ENCODE measurements at regions not wholly inside any gene's neighbourhood (a gene's known extent, or its start where the extent isn't known, plus 50 kb on each side); places are given as distances from the start of the nearest gene placed in this dataset.
"Not testable (repeated sequence)": the region's sequence is repeated elsewhere in the genome, so short reads cannot be mapped to it uniquely, and the experiment has no call there.

DNA sequence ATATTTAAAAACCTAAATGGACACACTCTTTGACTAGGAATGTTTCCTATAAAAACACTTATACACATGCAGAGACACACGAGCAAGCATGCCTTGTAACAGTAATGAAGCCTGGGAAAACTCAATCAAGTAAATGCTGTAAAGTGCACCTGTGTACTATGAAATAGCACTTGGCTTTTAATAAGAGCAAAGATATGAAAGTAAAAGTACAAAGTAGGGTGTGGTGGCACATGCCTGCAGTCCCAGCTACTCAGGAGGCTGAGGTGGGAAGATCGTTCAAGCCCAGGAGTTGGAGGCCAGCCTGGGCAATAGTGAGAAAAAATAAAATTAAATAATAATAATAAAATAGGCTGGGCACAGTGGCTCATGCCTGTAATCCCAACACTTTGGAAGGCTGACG is 166.9 kb upstream of the GRK3 start:
- no peaks in the 10 kb centered on the region for H3K9me3 ChIP-seq
- ATAC-seq, result no peak
- WGBS (ENCODE audit: insufficient coverage, low coverage, low lambda C conversion rate, missing lambda C conversion rate), result 19% methylated on average over 2 of the region's 3 CpGs

GRCh38 chr22:25398591-25399062 is 165.8 kb upstream of the GRK3 start:
- H3K9me3 ChIP-seq; H3K4me3 ChIP-seq; H3K27me3 ChIP-seq; H3K36me3 ChIP-seq; intact Hi-C loops (cut with DNase I); ATAC-seq; DNase-seq: not testable (repeated sequence)
- Histone ChIP-seq H3K4me1 (peaks cover 0 to 73% (median 34%) of the 10 kb centered on the region in 4 donors), H3K27ac (peak overlapping the region in 2 of 3 donors; percentile 20 to 47)
- 69% methylated on average over 6 of the region's 6 CpGs for WGBS (ENCODE audit: insufficient coverage, low coverage, low lambda C conversion rate, missing lambda C conversion rate)

More for the DNA sequence above, 166.9 kb upstream of the GRK3 start:
- DNase-seq, result no peak
- no peaks in the 10 kb centered on the region for H3K27me3 ChIP-seq
- intact Hi-C loops (cut with DNase I), result no loop called here
- peaks cover 0 to 72% (median 33%) of the 10 kb centered on the region in 4 donors for H3K4me1 ChIP-seq
- peak overlapping the region in 1 of 3 donors; percentile 47 for H3K27ac ChIP-seq
- H3K4me3 ChIP-seq, result no peak overlapping the region
- H3K36me3 ChIP-seq, result no peaks in the 10 kb centered on the region
- no peak for TF ChIP-seq POLR2A (IDR thresholded peaks at IDR 0.05)
- TF ChIP-seq, protein P1, sequence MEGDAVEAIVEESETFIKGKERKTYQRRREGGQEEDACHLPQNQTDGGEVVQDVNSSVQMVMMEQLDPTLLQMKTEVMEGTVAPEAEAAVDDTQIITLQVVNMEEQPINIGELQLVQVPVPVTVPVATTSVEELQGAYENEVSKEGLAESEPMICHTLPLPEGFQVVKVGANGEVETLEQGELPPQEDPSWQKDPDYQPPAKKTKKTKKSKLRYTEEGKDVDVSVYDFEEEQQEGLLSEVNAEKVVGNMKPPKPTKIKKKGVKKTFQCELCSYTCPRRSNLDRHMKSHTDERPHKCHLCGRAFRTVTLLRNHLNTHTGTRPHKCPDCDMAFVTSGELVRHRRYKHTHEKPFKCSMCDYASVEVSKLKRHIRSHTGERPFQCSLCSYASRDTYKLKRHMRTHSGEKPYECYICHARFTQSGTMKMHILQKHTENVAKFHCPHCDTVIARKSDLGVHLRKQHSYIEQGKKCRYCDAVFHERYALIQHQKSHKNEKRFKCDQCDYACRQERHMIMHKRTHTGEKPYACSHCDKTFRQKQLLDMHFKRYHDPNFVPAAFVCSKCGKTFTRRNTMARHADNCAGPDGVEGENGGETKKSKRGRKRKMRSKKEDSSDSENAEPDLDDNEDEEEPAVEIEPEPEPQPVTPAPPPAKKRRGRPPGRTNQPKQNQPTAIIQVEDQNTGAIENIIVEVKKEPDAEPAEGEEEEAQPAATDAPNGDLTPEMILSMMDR (IDR thresholded peaks at IDR 0.05), result no peak

GRCh38 chr22:25399649-25400151 is 164.8 kb upstream of the GRK3 start:
- TF ChIP-seq, protein P1 (IDR thresholded peaks at IDR 0.05), result no peak
- no peak for TF ChIP-seq POLR2A (IDR thresholded peaks at IDR 0.05)
- Histone ChIP-seq H3K27ac (peak overlapping the region in 2 of 3 donors; percentile 53 to 90), H3K4me3 (no peak overlapping the region), H3K9me3 (no peaks in the 10 kb centered on the region), H3K27me3 (no peaks in the 10 kb centered on the region), H3K36me3 (no peaks in the 10 kb centered on the region), H3K4me1 (peaks cover 0 to 65% (median 32%) of the 10 kb centered on the region in 4 donors)
- WGBS (ENCODE audit: insufficient coverage, low coverage, low lambda C conversion rate, missing lambda C conversion rate), result 88% methylated on average over 4 of the region's 12 CpGs
- no peak for ATAC-seq
- intact Hi-C loops (cut with DNase I), result no loop called here
- DNase-seq, result peak in 1 of 3 donors; percentile 45

DNA sequence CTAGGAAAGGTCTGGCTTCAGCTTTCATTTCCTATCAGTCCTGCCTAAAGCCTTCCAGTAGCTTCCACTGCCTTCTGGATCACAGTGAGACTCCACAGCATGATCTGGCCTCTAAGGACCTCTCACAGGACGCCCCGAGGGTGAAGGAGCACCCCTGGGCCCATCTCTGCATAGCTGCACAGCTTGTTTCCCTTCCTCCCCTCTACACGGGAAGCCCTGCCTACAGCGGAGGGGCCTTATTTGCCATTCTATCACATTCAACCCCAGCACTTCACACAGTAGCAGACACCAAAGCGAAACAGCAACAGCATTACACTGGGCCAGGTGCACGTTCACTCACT is 162.3 kb upstream of the GRK3 start:
- no peaks in the 10 kb centered on the region for H3K9me3 ChIP-seq
- TF ChIP-seq, protein P1 (IDR thresholded peaks at IDR 0.05), result no peak
- TF ChIP-seq POLR2A (IDR thresholded peaks at IDR 0.05), result no peak
- peak overlapping the region; percentile 6 to 90 (median 73) for H3K27ac ChIP-seq
- peak in 1 of 3 donors; percentile 20 for DNase-seq
- peak overlapping the region in 2 of 3 donors; percentile 66 to 86 for H3K4me3 ChIP-seq
- 51% methylated on average over 6 of the region's 6 CpGs for WGBS (ENCODE audit: insufficient coverage, low coverage, low lambda C conversion rate, missing lambda C conversion rate)
- no peaks in the 10 kb centered on the region for H3K36me3 ChIP-seq
- ATAC-seq, result no peak
- no peaks in the 10 kb centered on the region for H3K27me3 ChIP-seq
- H3K4me1 ChIP-seq, result peaks cover 0 to 50% (median 25%) of the 10 kb centered on the region in 4 donors
- intact Hi-C loops (cut with DNase I), result no loop called here

DNA sequence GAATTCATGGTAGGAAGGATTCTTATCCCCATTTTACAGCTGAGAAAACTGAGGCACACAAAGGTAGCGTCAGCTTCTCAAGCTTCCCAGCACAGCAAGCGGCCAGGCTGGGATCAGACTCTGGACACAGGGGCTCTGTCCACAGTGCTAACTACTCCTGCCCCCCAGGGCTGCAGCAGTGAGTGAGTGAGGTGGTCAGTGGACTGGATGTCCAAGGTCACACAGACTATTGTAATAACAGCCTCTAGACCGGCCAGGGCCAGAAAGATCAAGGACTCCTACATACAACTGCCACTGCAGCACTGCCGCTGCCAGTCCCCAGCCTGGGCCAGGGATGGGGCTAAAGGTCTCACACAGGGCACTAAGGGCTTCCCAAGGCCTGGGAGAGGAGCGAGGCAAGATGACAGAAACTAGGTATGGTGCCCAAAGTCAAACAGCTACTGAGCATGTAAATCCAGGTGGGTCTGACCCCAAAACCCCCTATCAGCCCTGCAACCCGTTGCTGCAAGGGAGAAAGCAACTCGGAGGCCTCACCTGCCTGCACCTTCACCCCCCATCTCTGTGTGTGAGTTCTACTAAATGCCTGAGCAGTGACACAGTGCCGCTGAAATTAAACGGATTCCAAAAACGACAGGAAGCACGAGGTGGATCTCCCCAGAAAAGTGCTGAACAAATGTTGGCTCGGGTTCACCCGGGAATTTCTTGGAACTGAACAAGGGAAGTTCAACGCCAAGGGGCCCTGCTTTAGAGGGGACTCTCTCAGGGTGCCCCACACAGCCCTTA is 161.8 kb upstream of the GRK3 start:
- peak; percentile 74 to 93 (median 91) for DNase-seq
- peak; percentile 41 for TF ChIP-seq POLR2A (IDR thresholded peaks at IDR 0.05)
- TF ChIP-seq, protein P1 (IDR thresholded peaks at IDR 0.05), result no peak
- H3K4me3 ChIP-seq, result peak overlapping the region; percentile 54 to 86 (median 66)
- H3K9me3 ChIP-seq, result no peaks in the 10 kb centered on the region
- H3K4me1 ChIP-seq, result peaks cover 0 to 45% (median 22%) of the 10 kb centered on the region in 4 donors
- 15% methylated on average over 14 of the region's 14 CpGs for WGBS (ENCODE audit: insufficient coverage, low coverage, low lambda C conversion rate, missing lambda C conversion rate)
- peak overlapping the region; percentile 73 to 90 (median 76) for H3K27ac ChIP-seq
- intact Hi-C loops (cut with DNase I), result no loop called here
- no peaks in the 10 kb centered on the region for H3K27me3 ChIP-seq
- ATAC-seq, result peak; percentile 64 to 80 (median 73)
- H3K36me3 ChIP-seq, result no peaks in the 10 kb centered on the region
